ENCODE measurements at regions not wholly inside any gene's neighbourhood (a gene's known extent, or its start where the extent isn't known, plus 50 kb on each side); places are given as distances from the start of the nearest gene placed in this dataset.

- TF ChIP-seq GTF2B (IDR thresholded peaks at IDR 0.05; ENCODE audit: extremely low read depth, insufficient read length) (no peak), NONO (IDR thresholded peaks at IDR 0.05; ENCODE audit: low read depth in 2 of 2, low read length in 1 of 2) (no peak), C11orf30 (IDR thresholded peaks at IDR 0.05; ENCODE audit: low read depth) (peak; percentile 39; the same call in 1 of the 2 replicates), SMARCA4 (IDR thresholded peaks at IDR 0.05) (peak; percentile 75), ATF7 (IDR thresholded peaks at IDR 0.05) (0 out of 2 replicates have a peak, but pooled peaks have one; percentile 22), MAFG (tag; conservative IDR thresholded peaks at IDR 0.05) (0 out of 2 replicates have a peak, but pooled peaks have one; percentile 17)
These were observed 52.6 kb upstream of the NAV2 start (continued) for GRCh38 chr11:19660076-19660475.

- no peaks in the 10 kb centered on the region for H3K79me2 ChIP-seq (ENCODE audit: control insufficient read depth, insufficient read depth, low read length)
- no peaks in the 10 kb centered on the region for H3K27me3 ChIP-seq (ENCODE audit: control insufficient read depth in 2 of 2, insufficient read depth in 2 of 2, low read length in 2 of 2)
- POLR2A ChIA-PET = interaction anchor here (0.7 to 1.7 kb wide), 3 partner anchors 12 to 121 kb away, joined by 3 to 6 read pairs (median 3); no protein-coding TSS in a partner anchor
- CTCF ChIA-PET (ENCODE audit: low intra/inter-chr PET ratio) = no interaction called here
- ATAC-seq (no peak), DNase-seq (ENCODE audit: extremely low read depth in 1 of 4, low spot score in 3 of 4) (no peak), FAIRE-seq (no peak)
- BruUV-seq (replicated peaks) = no TSS peak
- in situ Hi-C loops (cut with MboI) = no loop called here
- H3K4me3 ChIP-seq = no peak overlapping the region
- H3K9ac ChIP-seq (ENCODE audit: insufficient read depth in 1 of 2, low read depth in 2 of 2, low read length in 2 of 2) = no peak overlapping the region
- H3K36me3 ChIP-seq (ENCODE audit: control insufficient read depth, insufficient read depth, low read length) = no peaks in the 10 kb centered on the region
- H3K4me2 ChIP-seq (ENCODE audit: insufficient read depth, low read length) = no peak overlapping the region
- no peak overlapping the region for H2AFZ ChIP-seq (ENCODE audit: low read depth, low read length)
- no peaks in the 10 kb centered on the region for H3K9me3 ChIP-seq (replicated peaks; ENCODE audit: control insufficient read depth, insufficient read depth, low read depth, low read length)
- H3K9me1 ChIP-seq (ENCODE audit: control insufficient read depth, insufficient read depth, low read length) = no peaks in the 10 kb centered on the region
- H3K27ac ChIP-seq (ENCODE audit: extremely low read depth, low read depth, low read length) = no peak overlapping the region
- intact Hi-C loops (cut with micrococcal nuclease) = no loop called here
- H3K4me1 ChIP-seq (replicated peaks in 1 of 2; ENCODE audit: control insufficient read depth in 2 of 2, insufficient read depth in 2 of 2, low read length in 2 of 2) = peaks cover 0 to 6% of the 10 kb centered on the region in 2 experiments; a peak in 2 of 5 replicates
- H4K20me1 ChIP-seq (replicated peaks; ENCODE audit: control insufficient read depth, insufficient read depth, low read length) = no peaks in the 10 kb centered on the region
- TF ChIP-seq DACH1 (IDR thresholded peaks at IDR 0.05; ENCODE audit: partially characterized antibody) (no peak), RB1 (IDR thresholded peaks at IDR 0.05; ENCODE audit: low read depth) (no peak), ZBTB11 (CRISPR knock-in tag; IDR thresholded peaks at IDR 0.05) (no peak), ID3 (CRISPR knock-in tag; IDR thresholded peaks at IDR 0.05) (no peak), ID3 (tag; IDR thresholded peaks at IDR 0.05) (no peak), TARDBP (IDR thresholded peaks at IDR 0.05) (no peak), HNRNPUL1 (IDR thresholded peaks at IDR 0.05; ENCODE audit: low read length) (no peak), RNF2 (IDR thresholded peaks at IDR 0.05) (no peak), GABPB2 (CRISPR knock-in tag; conservative IDR thresholded peaks at IDR 0.05) (no peak), ZSCAN32 (CRISPR knock-in tag; IDR thresholded peaks at IDR 0.05) (no peak), ZNF197 (CRISPR knock-in tag; IDR thresholded peaks at IDR 0.05; ENCODE audit: low read depth) (no peak), ZNF133 (CRISPR knock-in tag; IDR thresholded peaks at IDR 0.05) (no peak), CAMTA2 (CRISPR knock-in tag; conservative IDR thresholded peaks at IDR 0.05) (no peak)
These were observed 53.1 kb upstream of the NAV2 start for GRCh38 chr11:19659529-19659928.
